ENCODE measurements at regions not wholly inside any gene's neighbourhood (a gene's known extent, or its start where the extent isn't known, plus 50 kb on each side); places are given as distances from the start of the nearest gene placed in this dataset.

DNA sequence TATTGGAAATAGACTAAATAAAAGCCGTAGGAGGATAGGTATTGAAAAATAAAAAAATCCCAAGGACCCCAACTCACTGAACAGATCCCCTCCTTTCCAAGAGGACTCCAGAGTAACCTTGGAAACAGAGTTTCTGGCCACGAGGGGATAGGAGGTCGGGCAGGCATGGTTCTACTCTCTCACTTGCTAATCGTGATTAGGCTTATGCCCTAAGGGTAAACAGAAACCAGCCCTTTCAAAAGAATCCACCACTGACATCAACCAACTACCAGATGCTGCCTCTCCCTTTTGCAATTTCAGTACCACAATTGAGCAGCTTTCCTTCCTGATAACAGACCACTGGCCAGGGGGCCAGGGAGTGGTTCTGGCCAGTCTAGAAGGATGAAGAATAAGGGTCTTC, 477.8 kb downstream of the EIPR1 start:
- TF ChIP-seq EP300 (IDR thresholded peaks at IDR 0.05), result no peak
- no peak for TF ChIP-seq POLR2AphosphoS5 (IDR thresholded peaks at IDR 0.05)
- TF ChIP-seq POLR2A (IDR thresholded peaks at IDR 0.05), result no peak
